GM12865 (cell line): ENCODE measurements at regions not wholly inside any gene's neighbourhood (a gene's known extent, or its start where the extent isn't known, plus 50 kb on each side); places are given as distances from the start of the nearest gene placed in this dataset.

Experiments
- DNase-seq: peaks from one replicate; pipeline ENCODE4 v3.0.0; 2010; ENCODE audit warnings: low read depth
- H3K4me3 ChIP-seq: 2 replicates; pipeline ENCODE4 v1.5.1; 2011; ENCODE audit warnings: mild to moderate bottlenecking, low read depth, low read length, control low read depth
- TF ChIP-seq, protein P1 (sequence below): IDR thresholded peaks from 2 replicates; pipeline ENCODE4 v1.5.1; 2011; ENCODE audit warnings: low read length, control low read depth, low read depth, inconsistent platforms; ENCODE audit not compliant: insufficient read depth; ENCODE audit errors: missing control alignments

DNA sequence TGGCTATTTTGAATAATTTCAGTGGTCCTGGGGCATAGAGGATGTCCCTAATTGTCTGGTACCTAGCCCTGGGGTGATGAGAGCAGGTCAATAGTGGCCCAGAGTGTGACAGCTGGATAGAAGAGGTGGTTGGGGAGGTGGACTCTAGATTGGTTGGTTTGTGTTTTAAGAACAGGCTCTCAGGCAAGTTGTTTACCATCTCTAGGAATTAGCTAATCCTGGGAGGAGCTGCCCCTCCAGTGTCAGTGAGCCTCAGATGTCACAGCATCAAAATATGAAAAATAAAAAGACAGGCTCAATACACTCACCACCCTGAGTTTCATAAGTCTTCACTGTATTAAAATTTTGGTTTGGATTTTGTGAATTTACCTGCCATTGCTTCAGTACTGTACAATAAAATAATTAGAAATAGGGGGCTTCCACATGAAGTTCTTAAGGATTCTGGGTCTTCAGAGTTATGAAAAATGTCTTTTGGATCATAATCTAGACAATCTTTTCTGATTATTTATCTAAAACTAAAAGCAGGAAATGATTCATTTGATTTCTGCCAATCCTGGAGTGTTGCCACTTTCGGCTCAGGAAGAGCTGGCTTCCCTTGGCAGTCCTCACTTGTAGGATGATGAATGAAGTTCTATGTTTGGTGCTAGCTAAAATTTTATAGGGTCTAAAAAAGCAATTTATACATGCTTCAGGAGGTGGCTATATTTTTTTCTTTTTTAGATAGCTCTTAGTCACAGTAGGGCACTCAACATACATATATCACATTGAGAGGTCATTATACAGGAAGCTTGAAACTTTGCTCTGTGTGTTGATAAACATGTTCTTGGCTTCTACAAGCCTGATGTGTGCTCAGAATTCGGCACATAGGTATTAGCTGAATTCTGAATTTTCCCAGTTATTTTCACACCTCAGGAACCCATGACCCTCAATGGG is 395.1 kb downstream of the RAB28 start:
- DNase-seq = no peak
- no peak overlapping the region for H3K4me3 ChIP-seq

DNA sequence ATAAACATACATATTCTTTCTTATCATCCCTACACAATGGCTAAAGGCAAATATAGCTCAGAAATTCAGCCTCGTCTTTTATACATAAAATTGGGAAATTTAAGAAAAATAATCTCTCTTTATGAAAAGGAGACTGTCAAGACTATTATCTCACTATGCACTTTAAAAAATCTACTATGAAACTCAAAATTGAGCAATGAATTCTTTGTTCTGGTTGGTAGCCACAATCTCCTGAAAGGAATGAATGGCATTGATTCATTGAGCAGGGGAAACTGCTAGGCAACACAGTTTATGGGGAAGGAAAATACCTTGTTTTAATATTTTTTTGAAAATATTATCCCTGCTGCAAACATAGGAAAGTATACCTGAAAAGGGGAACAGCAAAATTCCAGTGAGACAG is 397.1 kb downstream of the RAB28 start:
- DNase-seq = no peak
- TF ChIP-seq, protein P1, sequence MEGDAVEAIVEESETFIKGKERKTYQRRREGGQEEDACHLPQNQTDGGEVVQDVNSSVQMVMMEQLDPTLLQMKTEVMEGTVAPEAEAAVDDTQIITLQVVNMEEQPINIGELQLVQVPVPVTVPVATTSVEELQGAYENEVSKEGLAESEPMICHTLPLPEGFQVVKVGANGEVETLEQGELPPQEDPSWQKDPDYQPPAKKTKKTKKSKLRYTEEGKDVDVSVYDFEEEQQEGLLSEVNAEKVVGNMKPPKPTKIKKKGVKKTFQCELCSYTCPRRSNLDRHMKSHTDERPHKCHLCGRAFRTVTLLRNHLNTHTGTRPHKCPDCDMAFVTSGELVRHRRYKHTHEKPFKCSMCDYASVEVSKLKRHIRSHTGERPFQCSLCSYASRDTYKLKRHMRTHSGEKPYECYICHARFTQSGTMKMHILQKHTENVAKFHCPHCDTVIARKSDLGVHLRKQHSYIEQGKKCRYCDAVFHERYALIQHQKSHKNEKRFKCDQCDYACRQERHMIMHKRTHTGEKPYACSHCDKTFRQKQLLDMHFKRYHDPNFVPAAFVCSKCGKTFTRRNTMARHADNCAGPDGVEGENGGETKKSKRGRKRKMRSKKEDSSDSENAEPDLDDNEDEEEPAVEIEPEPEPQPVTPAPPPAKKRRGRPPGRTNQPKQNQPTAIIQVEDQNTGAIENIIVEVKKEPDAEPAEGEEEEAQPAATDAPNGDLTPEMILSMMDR = no peak
- no peak overlapping the region for H3K4me3 ChIP-seq

More for the DNA sequence above, 395.1 kb downstream of the RAB28 start:
- TF ChIP-seq, protein P1 = no peak

DNA sequence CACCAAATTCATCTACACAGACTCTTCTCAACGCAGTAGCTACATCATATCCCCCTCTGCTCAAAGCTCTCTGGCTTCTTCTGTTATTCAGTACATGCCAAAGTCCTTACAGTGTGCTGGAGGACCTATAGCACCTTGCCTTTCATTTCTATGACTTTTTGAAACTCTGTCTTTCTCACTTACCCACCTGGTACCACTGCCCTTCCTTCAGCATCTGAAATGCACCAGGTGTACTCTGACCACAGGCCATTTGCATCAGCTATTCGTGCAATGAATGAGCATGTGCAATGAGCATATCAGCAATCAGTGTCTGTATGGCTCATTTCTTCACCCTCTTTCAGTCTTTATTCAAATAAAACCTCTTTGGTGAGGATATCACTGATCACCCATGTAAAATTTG is 399.9 kb downstream of the RAB28 start:
- TF ChIP-seq, protein P1 = no peak
- H3K4me3 ChIP-seq = no peak overlapping the region
- no peak for DNase-seq

DNA sequence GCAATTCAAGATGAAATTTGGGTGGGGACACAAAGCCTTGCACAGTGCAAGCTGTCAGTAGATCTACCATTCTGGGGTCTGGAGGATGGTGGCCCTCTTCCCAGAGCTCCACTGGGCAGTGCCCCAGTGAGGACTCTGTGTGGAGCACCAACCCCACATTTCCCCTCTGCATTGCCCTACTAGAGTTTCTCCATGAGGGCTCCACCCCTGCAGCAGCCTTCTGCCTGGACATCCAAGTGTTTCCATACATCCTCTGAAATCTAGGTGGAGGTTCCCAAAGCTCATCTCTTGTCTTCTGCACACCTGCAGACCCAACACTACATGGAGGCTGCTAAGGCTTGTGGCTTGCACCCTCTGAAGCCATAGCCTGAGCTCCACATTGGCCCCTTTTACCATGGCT is 402.3 kb downstream of the RAB28 start:
- no peak for DNase-seq
- H3K4me3 ChIP-seq = no peak overlapping the region
- TF ChIP-seq, protein P1 = no peak

DNA sequence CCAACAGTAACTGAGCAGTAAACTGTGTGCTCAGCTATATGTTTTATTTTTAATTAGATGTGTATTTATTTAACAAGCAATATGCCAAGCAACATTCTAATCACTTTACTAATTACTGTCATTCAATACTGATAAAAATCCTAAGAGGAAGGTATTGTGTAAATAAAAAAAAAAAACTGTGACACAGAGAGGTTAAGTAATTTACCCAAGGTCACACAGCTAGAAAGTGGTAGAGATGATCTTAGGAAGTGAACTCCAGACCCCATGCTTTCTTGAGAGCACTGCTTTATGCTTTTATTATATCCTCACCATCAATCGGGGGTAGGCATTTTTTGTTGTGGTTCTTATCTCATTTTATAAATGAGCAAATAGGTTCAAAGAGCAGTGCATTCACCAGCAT is 417.1 kb downstream of the RAB28 start:
- no peak overlapping the region for H3K4me3 ChIP-seq
- TF ChIP-seq, protein P1 = no peak

DNA sequence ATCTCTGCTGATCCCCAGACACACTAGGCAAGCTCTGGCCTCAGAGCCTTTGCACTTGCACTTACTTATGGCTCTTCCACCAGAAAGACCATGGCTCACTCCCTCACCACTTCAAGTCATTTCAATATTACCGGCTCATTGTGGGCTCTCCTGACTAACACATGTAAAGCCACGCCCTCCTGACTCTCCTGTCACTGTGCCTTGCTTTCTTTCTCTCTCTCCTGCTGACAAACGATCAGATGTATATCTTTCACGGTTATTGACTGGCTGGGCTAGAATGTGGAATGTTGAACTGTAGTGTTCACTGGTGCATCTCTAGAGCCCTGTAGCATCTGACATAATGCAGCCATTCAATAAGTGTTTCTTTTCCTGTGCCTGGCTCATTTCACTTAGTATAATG is 425.1 kb downstream of the RAB28 start:
- TF ChIP-seq, protein P1 = no peak
- no peak overlapping the region for H3K4me3 ChIP-seq
- no peak for DNase-seq

More for the DNA sequence above, 417.1 kb downstream of the RAB28 start:
- no peak for DNase-seq

DNA sequence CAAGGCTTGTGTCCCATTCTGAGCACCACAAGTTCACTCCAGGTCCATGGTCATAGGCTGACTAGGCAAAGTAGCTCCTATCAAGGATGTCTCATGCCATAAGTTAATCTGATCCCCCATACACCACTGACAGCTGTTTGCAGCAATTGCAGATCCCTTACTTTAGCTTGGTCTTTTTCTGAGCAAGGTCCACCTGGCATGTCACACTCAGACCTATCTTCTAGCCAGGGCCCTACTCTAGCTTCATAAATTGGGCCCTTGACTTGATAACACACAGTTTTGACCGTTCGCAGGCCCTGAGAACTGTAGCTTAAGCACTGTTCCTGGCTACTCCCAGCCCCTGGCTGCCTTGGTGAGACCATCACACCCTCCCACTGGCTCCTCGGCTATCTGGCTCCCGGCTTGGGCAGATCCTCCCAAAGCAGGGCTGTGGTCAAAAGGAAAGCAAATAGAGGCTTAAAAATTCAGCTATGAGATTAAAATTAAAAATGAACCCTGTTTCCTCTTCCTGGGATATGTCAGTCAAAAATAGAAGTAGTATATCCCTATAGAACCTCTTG is 427.4 kb downstream of the RAB28 start:
- no peak for DNase-seq
- no peak overlapping the region for H3K4me3 ChIP-seq
- TF ChIP-seq, protein P1 = no peak
